Mesenchymal stem cell (in vitro differentiated cells and primary cell): ENCODE measurements at regions not wholly inside any gene's neighbourhood (a gene's known extent, or its start where the extent isn't known, plus 50 kb on each side); places are given as distances from the start of the nearest gene placed in this dataset.

Experiments
- DNase-seq: peaks from one replicate; pipeline ENCODE4 v3.0.0-alpha.2; 2013
- H2AFZ ChIP-seq: one replicate; pipeline ENCODE4 v1.6.1; 2013; ENCODE audit warnings: low read depth, mild to moderate bottlenecking, control low read depth, inconsistent platforms, low read length, moderate library complexity
- H2AK5ac ChIP-seq: 2 replicates; pipeline ENCODE4 v1.6.1; 2013; ENCODE audit warnings: low read length, moderate library complexity, mild to moderate bottlenecking, inconsistent platforms; ENCODE audit not compliant: severe bottlenecking
- H2BK120ac ChIP-seq: one replicate; pipeline ENCODE4 v1.6.1; 2013; ENCODE audit warnings: low read depth, mild to moderate bottlenecking, inconsistent platforms, low read length, moderate library complexity
- H2BK12ac ChIP-seq, 2 experiments: one replicate each; pipeline ENCODE4 v1.6.1; 2013; ENCODE audit warnings: inconsistent platforms in 2 of 2, low read length in 2 of 2, mild to moderate bottlenecking in 2 of 2, moderate library complexity in 2 of 2, control low read depth in 1 of 2
- H2BK15ac ChIP-seq: one replicate; pipeline ENCODE4 v1.6.1; 2013; ENCODE audit warnings: mild to moderate bottlenecking, low read depth, inconsistent platforms; ENCODE audit not compliant: poor library complexity, severe bottlenecking
- H2BK5ac ChIP-seq: 2 replicates; pipeline ENCODE4 v1.6.1; 2013; ENCODE audit warnings: low read depth, mild to moderate bottlenecking, low read length, control low read depth, inconsistent platforms; ENCODE audit not compliant: poor library complexity, severe bottlenecking
- H3K14ac ChIP-seq, 2 experiments: one replicate each; pipeline ENCODE4 v1.6.1; 2013; ENCODE audit warnings: inconsistent platforms in 2 of 2, low read length in 2 of 2, control low read depth in 1 of 2, mild to moderate bottlenecking in 1 of 2, moderate library complexity in 1 of 2
- H3K18ac ChIP-seq, 2 experiments: one replicate each; pipeline ENCODE4 v1.6.1; 2013; ENCODE audit warnings: inconsistent platforms in 2 of 2, low read length in 2 of 2, control low read depth in 1 of 2, low read depth in 1 of 2, mild to moderate bottlenecking in 1 of 2
- H3K23ac ChIP-seq, 2 experiments: one replicate each; pipeline ENCODE4 v1.6.1; 2013; ENCODE audit warnings: inconsistent platforms in 2 of 2, low read length in 2 of 2, mild to moderate bottlenecking in 2 of 2, moderate library complexity in 2 of 2, control low read depth in 1 of 2
- H3K27ac ChIP-seq: 2 replicates; pipeline ENCODE4 v1.5.1; 2013; ENCODE audit warnings: mild to moderate bottlenecking, moderate library complexity, low read length, control low read depth, inconsistent platforms; ENCODE audit not compliant: poor library complexity, severe bottlenecking
- H3K27me3 ChIP-seq, 2 experiments: 2 replicates each; pipeline versions ENCODE4 v1.6.1 to v1.7.0; 2013; ENCODE audit warnings: low read length in 2 of 2, mild to moderate bottlenecking in 2 of 2, moderate library complexity in 2 of 2, control low read depth in 1 of 2, inconsistent platforms in 1 of 2; ENCODE audit not compliant: control insufficient read depth in 1 of 2, insufficient read depth in 1 of 2
- H3K36me3 ChIP-seq, 2 experiments: 2 replicates each; pipeline versions ENCODE4 v1.6.1 to v1.7.0; 2013; ENCODE audit warnings: low read length in 2 of 2, control low read depth in 1 of 2, inconsistent platforms in 1 of 2, low read depth in 1 of 2, mild to moderate bottlenecking in 1 of 2; ENCODE audit not compliant: insufficient read depth in 2 of 2, control insufficient read depth in 1 of 2
- H3K4ac ChIP-seq, 2 experiments: one replicate each; pipeline ENCODE4 v1.6.1; 2013; ENCODE audit warnings: inconsistent platforms in 2 of 2, low read length in 2 of 2, mild to moderate bottlenecking in 2 of 2, moderate library complexity in 2 of 2, control low read depth in 1 of 2, low read depth in 1 of 2
- H3K4me1 ChIP-seq: 2 replicates; pipeline ENCODE4 v1.6.1; 2013; ENCODE audit warnings: low read depth, low read length, control low read depth; ENCODE audit not compliant: control insufficient read depth, insufficient read depth
- H3K4me2 ChIP-seq: 2 replicates; pipeline ENCODE4 v1.6.1; 2013; ENCODE audit warnings: low read length, mild to moderate bottlenecking, inconsistent platforms; ENCODE audit not compliant: poor library complexity, severe bottlenecking
- H3K4me3 ChIP-seq, 2 experiments: 2 replicates each; pipeline versions ENCODE4 v1.5.1 to v1.7.0; 2013; ENCODE audit warnings: low read length in 2 of 2, mild to moderate bottlenecking in 2 of 2, control low read depth in 1 of 2, low read depth in 1 of 2; ENCODE audit not compliant: insufficient read depth in 1 of 2
- H3K79me1 ChIP-seq: replicated peaks from 2 replicates; pipeline ENCODE4 v1.6.1; 2013; ENCODE audit warnings: mild to moderate bottlenecking, control low read depth, low read length, inconsistent platforms; ENCODE audit not compliant: poor library complexity, severe bottlenecking
- H3K9ac ChIP-seq: 2 replicates; pipeline ENCODE4 v1.7.0; 2013; ENCODE audit warnings: mild to moderate bottlenecking, low read length, moderate library complexity
- H3K9me3 ChIP-seq: 2 replicates; pipeline ENCODE4 v1.7.0; 2013; ENCODE audit warnings: mild to moderate bottlenecking, low read length; ENCODE audit not compliant: control insufficient read depth
- H4K8ac ChIP-seq: one replicate; pipeline ENCODE4 v1.6.1; 2013; ENCODE audit warnings: inconsistent platforms, mild to moderate bottlenecking, low read length, moderate library complexity
- H4K91ac ChIP-seq: one replicate; pipeline ENCODE4 v1.6.1; 2013; ENCODE audit warnings: mild to moderate bottlenecking, low read length, inconsistent platforms
- WGBS: methylation state at CpG from one replicate; pipeline ENCODE4 v1.1.7; 2013; ENCODE audit warnings: mixed read lengths; 5-methylcytosine and 5-hydroxymethylcytosine counted together

DNA sequence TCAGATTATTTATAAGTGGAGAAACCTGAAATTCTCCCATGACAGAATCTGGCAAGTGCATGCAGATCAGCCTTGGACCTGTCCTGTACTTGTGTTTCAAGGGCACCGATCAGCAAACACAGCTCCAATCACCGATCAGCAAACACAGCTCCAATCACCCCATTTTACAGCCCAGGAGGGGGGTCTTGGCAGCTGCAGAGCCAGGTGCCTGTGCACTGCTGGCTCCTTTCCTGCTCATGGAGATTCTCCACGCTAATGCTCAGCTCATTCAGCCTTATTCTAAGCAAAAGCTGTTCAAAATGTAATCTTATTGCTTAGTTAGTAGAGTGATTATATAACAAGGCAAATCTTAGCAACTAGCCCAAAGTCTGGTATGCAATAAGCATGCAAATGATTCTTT lies 623.1 kb upstream of the HS6ST1 start:
- Histone ChIP-seq H2AK5ac (no peak overlapping the region), H3K27ac (no peak overlapping the region), H3K79me1 (no peaks in the 10 kb centered on the region), H3K9ac (no peak overlapping the region), H4K91ac (no peak overlapping the region), H3K14ac (no peak overlapping the region), H3K4me1 (no peaks in the 10 kb centered on the region), H2AFZ (no peak overlapping the region), H3K9me3 (no peaks in the 10 kb centered on the region), H2BK12ac (no peak overlapping the region), H3K4me3 (no peak overlapping the region), H2BK5ac (no peak overlapping the region), H3K23ac (no peak overlapping the region), H2BK15ac (no peak overlapping the region), H3K4me2 (no peak overlapping the region), H3K4ac (no peak overlapping the region), H3K36me3 (no peaks in the 10 kb centered on the region), H3K18ac (no peak overlapping the region), H4K8ac (no peak overlapping the region), H2BK120ac (no peak overlapping the region), H3K27me3 (no peaks in the 10 kb centered on the region)
- no peak for DNase-seq
- WGBS: 72% methylated on average over 2 of the region's 3 CpGs

DNA sequence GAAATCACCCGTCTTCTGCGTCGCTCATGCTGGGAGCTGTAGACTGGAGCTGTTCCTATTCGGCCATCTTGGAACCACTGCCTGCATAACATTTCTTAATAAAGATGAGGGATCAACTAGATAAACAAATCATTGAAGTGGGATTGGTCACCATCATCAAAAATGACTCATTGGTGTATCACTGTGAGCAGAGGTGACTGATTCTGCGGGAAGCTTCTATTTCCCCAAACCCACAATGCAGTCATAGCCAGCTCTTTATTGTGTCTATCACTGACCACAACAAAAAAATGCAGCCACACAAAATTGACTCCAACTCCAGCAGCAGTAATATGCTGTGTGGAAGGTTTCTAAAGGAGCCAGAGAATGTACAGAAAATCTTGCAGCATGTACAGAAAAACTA lies 630.7 kb upstream of the HS6ST1 start:
- H3K14ac ChIP-seq: no peak overlapping the region
- H2BK5ac ChIP-seq: no peak overlapping the region
- H2AFZ ChIP-seq: no peak overlapping the region
- no peak overlapping the region for H2BK12ac ChIP-seq
- H4K91ac ChIP-seq: no peak overlapping the region
- no peaks in the 10 kb centered on the region for H3K36me3 ChIP-seq
- no peak overlapping the region for H3K27ac ChIP-seq
- H3K9ac ChIP-seq: no peak overlapping the region
- no peaks in the 10 kb centered on the region for H3K4me1 ChIP-seq
- no peak overlapping the region for H4K8ac ChIP-seq
- H3K79me1 ChIP-seq: no peaks in the 10 kb centered on the region
- no peak overlapping the region for H2AK5ac ChIP-seq
- H2BK120ac ChIP-seq: no peak overlapping the region
- no peak overlapping the region for H3K4me3 ChIP-seq
- H3K27me3 ChIP-seq: peaks cover 0 to 3% of the 10 kb centered on the region in 2 experiments
- H2BK15ac ChIP-seq: no peak overlapping the region
- no peak overlapping the region for H3K4me2 ChIP-seq
- H3K4ac ChIP-seq: no peak overlapping the region
- H3K23ac ChIP-seq: no peak overlapping the region
- 95% methylated on average over 4 of the region's 5 CpGs for WGBS
- H3K18ac ChIP-seq: no peak overlapping the region
- no peak for DNase-seq
- peaks cover 8% of the 10 kb centered on the region for H3K9me3 ChIP-seq

DNA sequence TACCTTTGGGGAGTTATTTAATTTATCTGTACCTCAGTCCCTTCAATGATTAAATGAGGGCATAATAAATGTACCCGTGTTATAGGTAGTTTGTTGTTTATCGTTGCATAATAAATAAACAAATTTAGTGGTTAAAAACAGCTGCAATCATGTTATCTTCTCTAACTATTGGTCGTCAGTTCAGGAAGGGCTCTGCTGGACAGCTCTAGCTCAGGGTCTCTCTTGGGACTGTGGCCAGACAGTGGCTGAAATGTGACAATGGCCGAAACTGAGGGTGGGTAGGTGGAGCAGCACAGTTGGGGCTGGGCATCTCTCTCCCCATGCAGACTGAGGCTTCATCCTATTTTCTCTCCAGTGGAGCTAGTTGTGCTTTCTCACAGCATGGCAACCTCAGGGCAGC lies 632.1 kb upstream of the HS6ST1 start:
- no peak overlapping the region for H4K91ac ChIP-seq
- 55% methylated on average over 2 of the region's 4 CpGs for WGBS
- H2BK120ac ChIP-seq: no peak overlapping the region
- no peak overlapping the region for H4K8ac ChIP-seq
- H3K4me1 ChIP-seq: no peaks in the 10 kb centered on the region
- no peak overlapping the region for H2BK15ac ChIP-seq
- no peak for DNase-seq
- peaks cover 8% of the 10 kb centered on the region for H3K9me3 ChIP-seq
- H3K4me2 ChIP-seq: no peak overlapping the region
- H3K27ac ChIP-seq: no peak overlapping the region
- peaks cover 0 to 3% of the 10 kb centered on the region in 2 experiments for H3K27me3 ChIP-seq
- no peaks in the 10 kb centered on the region for H3K36me3 ChIP-seq
- no peak overlapping the region for H2BK5ac ChIP-seq
- H2BK12ac ChIP-seq: no peak overlapping the region
- no peaks in the 10 kb centered on the region for H3K79me1 ChIP-seq
- no peak overlapping the region for H2AFZ ChIP-seq
- H3K14ac ChIP-seq: no peak overlapping the region
- H2AK5ac ChIP-seq: no peak overlapping the region
- no peak overlapping the region for H3K18ac ChIP-seq
- no peak overlapping the region for H3K9ac ChIP-seq
- no peak overlapping the region for H3K23ac ChIP-seq
- no peak overlapping the region for H3K4ac ChIP-seq
- no peak overlapping the region for H3K4me3 ChIP-seq

DNA sequence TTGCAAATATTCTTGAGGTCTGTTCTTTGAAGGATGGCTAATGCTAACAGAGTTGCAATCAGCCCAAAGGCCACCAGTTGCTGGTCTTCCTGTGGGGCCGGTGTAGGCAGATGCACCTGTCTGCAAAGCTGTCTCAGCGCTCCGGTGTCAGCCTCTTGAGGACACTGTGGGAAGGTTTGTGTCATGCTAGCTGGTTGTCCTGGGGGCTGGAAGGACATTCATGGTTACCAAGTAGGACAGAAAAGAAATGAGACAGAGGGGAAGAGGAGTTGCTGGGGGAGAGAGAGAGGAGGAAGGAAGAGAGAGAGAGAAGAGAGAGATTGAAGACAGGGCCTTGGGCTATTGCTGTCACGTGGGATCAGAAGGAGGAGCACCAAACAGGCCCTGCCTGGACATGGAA lies 639.6 kb upstream of the HS6ST1 start:
- 73% methylated on average over 4 of the region's 4 CpGs for WGBS
- Histone ChIP-seq H4K91ac (no peak overlapping the region), H3K4me3 (no peak overlapping the region), H3K4me2 (no peak overlapping the region), H3K36me3 (no peaks in the 10 kb centered on the region), H2BK5ac (no peak overlapping the region), H3K79me1 (no peaks in the 10 kb centered on the region), H3K14ac (no peak overlapping the region), H3K9me3 (peaks cover 21% of the 10 kb centered on the region), H3K9ac (no peak overlapping the region), H3K23ac (no peak overlapping the region), H3K27me3 (no peaks in the 10 kb centered on the region), H3K4me1 (no peaks in the 10 kb centered on the region), H3K4ac (no peak overlapping the region), H4K8ac (no peak overlapping the region), H2BK15ac (no peak overlapping the region), H2BK120ac (no peak overlapping the region), H2BK12ac (no peak overlapping the region), H3K18ac (no peak overlapping the region), H2AK5ac (no peak overlapping the region), H3K27ac (no peak overlapping the region), H2AFZ (no peak overlapping the region)
- no peak for DNase-seq
